ENCODE measurements at regions not wholly inside any gene's neighbourhood (a gene's known extent, or its start where the extent isn't known, plus 50 kb on each side); places are given as distances from the start of the nearest gene placed in this dataset.

DNA sequence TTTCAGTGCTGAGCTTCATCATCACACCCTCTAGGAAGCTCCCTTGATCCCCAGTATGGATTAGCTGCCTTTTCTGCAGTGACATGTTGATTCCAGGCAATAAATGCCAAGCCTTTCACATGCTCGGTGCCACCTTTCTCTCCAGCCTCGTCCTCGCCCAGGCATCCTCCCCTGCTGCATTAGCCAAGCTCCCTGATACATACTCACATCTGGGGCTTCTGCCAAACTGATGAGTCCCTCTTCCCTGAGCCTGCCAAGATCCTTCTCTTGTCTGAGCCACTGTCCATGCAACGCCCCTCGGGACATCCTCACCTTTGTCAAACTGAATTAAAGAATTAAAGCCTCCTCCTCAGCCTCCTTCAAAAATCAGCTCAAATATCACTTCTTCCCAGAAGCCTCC is 538.5 kb upstream of the CDH11 start:
- TF ChIP-seq POLR2A (IDR thresholded peaks at IDR 0.05), result no peak
- TF ChIP-seq, protein P1, sequence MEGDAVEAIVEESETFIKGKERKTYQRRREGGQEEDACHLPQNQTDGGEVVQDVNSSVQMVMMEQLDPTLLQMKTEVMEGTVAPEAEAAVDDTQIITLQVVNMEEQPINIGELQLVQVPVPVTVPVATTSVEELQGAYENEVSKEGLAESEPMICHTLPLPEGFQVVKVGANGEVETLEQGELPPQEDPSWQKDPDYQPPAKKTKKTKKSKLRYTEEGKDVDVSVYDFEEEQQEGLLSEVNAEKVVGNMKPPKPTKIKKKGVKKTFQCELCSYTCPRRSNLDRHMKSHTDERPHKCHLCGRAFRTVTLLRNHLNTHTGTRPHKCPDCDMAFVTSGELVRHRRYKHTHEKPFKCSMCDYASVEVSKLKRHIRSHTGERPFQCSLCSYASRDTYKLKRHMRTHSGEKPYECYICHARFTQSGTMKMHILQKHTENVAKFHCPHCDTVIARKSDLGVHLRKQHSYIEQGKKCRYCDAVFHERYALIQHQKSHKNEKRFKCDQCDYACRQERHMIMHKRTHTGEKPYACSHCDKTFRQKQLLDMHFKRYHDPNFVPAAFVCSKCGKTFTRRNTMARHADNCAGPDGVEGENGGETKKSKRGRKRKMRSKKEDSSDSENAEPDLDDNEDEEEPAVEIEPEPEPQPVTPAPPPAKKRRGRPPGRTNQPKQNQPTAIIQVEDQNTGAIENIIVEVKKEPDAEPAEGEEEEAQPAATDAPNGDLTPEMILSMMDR (IDR thresholded peaks at IDR 0.05), result no peak
- intact Hi-C loops (cut with DNase I), result no loop called here

DNA sequence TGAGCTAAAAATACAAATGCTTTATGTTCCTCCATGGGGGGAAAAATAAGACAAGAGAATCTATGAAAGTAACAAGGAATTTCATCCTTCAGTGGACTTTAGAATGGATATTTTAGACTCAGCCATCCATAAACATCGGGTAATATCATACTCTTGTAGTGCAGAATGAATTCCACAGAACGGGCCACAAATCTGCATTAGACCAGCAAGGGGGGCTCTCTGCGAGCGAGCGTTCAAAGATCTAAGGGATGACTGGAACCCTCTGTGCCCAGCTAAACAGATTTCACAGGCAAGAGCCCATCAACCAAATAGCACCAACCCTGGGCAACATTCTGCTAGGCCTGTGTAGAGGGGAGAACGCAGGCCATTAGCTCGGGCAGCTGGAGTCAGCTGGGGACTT is 537.9 kb upstream of the CDH11 start:
- H3K9me3 ChIP-seq, result no peaks in the 10 kb centered on the region
- no peak overlapping the region for H3K27ac ChIP-seq
- 78 to 80% methylated on average over 5 to 7 of the region's 7 CpGs for WGBS, 2 donors
- H3K4me3 ChIP-seq (replicated peaks in 1 of 3), result no peak overlapping the region
- no peaks in the 10 kb centered on the region for H3K4me1 ChIP-seq
- no peak for TF ChIP-seq POLR2A (IDR thresholded peaks at IDR 0.05)
- DNase-seq, result no peak
- intact Hi-C loops (cut with DNase I), result no loop called here
- no peaks in the 10 kb centered on the region for H3K27me3 ChIP-seq
- H3K36me3 ChIP-seq, result no peaks in the 10 kb centered on the region

More for the DNA sequence above, 538.5 kb upstream of the CDH11 start:
- Histone ChIP-seq H3K36me3 (no peaks in the 10 kb centered on the region), H3K27ac (no peak overlapping the region), H3K4me3 (replicated peaks in 1 of 3) (no peak overlapping the region), H3K4me1 (no peaks in the 10 kb centered on the region), H3K27me3 (no peaks in the 10 kb centered on the region), H3K9me3 (no peaks in the 10 kb centered on the region)
- WGBS, 2 donors, result 83 to 87% methylated on average over 5 of the region's 5 CpGs
- DNase-seq, result no peak

DNA sequence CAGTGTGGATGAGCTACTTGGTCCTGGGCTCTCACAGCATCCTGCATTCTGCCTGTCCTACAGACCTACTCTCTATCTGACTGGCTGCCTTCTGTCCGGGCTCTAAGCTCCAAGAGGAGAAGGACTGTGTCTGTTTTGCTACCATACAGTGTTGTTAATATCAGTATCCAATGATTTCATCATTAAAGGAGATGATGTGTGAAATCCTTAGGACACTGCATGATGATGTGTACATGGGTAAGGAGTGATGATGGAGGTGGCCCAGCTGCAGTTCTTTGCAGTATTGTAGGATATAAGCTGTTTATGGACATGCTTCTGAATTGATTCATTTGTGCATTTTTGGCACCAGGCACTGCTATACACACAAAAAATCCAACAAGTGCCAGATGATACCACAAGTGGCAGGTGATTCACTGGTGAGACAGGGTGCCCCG is 536.9 kb upstream of the CDH11 start:
- intact Hi-C loops (cut with DNase I), result no loop called here
- WGBS, 2 donors, result 64 to 71% methylated on average over 2 of the region's 2 CpGs
- Histone ChIP-seq H3K4me1 (no peaks in the 10 kb centered on the region), H3K4me3 (replicated peaks in 1 of 3) (no peak overlapping the region), H3K9me3 (no peaks in the 10 kb centered on the region), H3K36me3 (no peaks in the 10 kb centered on the region), H3K27ac (no peak overlapping the region), H3K27me3 (no peaks in the 10 kb centered on the region)
- no peak for DNase-seq
- TF ChIP-seq, protein P1 (IDR thresholded peaks at IDR 0.05), result no peak
- no peak for TF ChIP-seq POLR2A (IDR thresholded peaks at IDR 0.05)

DNA sequence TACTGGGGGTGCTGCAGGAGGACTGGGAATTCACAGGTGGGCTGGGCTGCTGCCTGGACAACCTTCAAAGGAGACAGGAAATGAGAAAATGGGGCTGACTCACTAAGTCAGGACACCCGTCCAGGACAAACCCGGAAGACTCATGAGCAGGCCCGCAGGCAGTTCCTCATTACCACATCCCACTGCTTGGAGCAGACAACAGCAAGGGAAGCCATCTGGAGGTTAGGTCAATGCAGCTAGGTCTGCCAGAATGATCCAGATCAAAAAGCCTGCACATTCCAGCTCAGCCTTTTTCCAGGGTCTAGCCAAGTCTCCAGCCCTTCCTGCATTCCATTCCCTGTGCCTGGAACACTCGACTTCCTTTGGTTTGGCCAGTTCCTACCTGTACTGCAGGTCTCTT is 536.5 kb upstream of the CDH11 start:
- H3K27me3 ChIP-seq, result no peaks in the 10 kb centered on the region
- intact Hi-C loops (cut with DNase I), result no loop called here
- no peaks in the 10 kb centered on the region for H3K9me3 ChIP-seq
- WGBS, 2 donors, result 59 to 63% methylated on average over 4 of the region's 4 CpGs
- DNase-seq, result no peak
- no peak overlapping the region for H3K4me3 ChIP-seq (replicated peaks in 1 of 3)
- TF ChIP-seq, protein P1 (IDR thresholded peaks at IDR 0.05), result no peak
- no peak for TF ChIP-seq POLR2A (IDR thresholded peaks at IDR 0.05)
- no peak overlapping the region for H3K27ac ChIP-seq
- no peaks in the 10 kb centered on the region for H3K36me3 ChIP-seq
- H3K4me1 ChIP-seq, result no peaks in the 10 kb centered on the region

DNA sequence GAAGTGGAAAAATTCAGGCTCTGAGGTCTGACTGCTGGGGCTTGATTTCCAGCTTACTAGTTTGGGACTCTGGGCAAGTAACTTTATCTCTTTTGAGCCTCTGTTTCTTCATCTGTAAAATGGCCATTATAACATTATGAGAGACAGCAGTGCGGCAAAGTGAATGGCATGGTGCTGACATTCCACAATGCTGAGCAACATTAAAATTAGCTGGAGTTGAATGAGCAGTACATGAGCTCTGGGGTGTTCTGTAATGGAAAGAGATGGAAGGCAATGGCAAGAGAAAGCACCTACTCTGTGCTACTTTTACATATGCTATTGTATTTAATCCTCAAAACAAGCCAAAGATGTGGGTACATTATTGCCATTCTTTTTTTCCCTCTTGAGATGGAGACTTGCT is 535.7 kb upstream of the CDH11 start:
- 89 to 96% methylated on average over 1 of the region's 1 CpG for WGBS, 2 donors
- Histone ChIP-seq H3K4me3 (replicated peaks in 1 of 3) (no peak overlapping the region), H3K4me1 (no peaks in the 10 kb centered on the region), H3K27me3 (no peaks in the 10 kb centered on the region), H3K27ac (no peak overlapping the region), H3K36me3 (no peaks in the 10 kb centered on the region), H3K9me3 (no peaks in the 10 kb centered on the region)
- intact Hi-C loops (cut with DNase I), result no loop called here
- no peak for TF ChIP-seq POLR2A (IDR thresholded peaks at IDR 0.05)
- TF ChIP-seq, protein P1 (IDR thresholded peaks at IDR 0.05), result no peak
- no peak for DNase-seq

DNA sequence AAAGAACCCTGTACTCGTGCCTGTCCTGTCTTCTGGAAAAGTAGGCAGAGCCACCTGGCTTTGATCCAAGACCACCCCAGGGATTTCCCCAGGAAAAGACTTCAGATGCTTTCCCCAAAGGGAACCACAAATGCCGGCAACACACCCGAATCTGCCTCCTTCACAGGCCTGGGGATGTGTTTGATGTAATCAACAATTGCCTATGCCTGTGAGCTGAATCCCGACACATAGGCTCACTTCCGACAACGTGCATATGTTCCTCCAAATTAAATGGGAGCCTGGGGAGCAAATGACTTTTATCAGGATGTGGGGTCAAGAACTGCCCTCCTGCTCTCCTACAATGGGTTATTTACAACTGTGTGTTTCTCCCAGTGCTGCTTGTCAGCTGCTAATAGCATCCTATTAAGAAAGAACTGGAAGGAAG is 535.2 kb upstream of the CDH11 start:
- TF ChIP-seq, protein P1 (IDR thresholded peaks at IDR 0.05), result no peak
- no peak for TF ChIP-seq POLR2A (IDR thresholded peaks at IDR 0.05)
- H3K4me3 ChIP-seq (replicated peaks in 1 of 3), result no peak overlapping the region
- no peaks in the 10 kb centered on the region for H3K4me1 ChIP-seq
- H3K27me3 ChIP-seq, result no peaks in the 10 kb centered on the region
- no peaks in the 10 kb centered on the region for H3K9me3 ChIP-seq
- intact Hi-C loops (cut with DNase I), result no loop called here
- 51 to 66% methylated on average over 6 of the region's 6 CpGs for WGBS, 2 donors
- no peak overlapping the region for H3K27ac ChIP-seq
- DNase-seq, result no peak
- no peaks in the 10 kb centered on the region for H3K36me3 ChIP-seq
